Activated naive CD8-positive, alpha-beta T cell (primary cell): ENCODE measurements at regions not wholly inside any gene's neighbourhood (a gene's known extent, or its start where the extent isn't known, plus 50 kb on each side); places are given as distances from the start of the nearest gene placed in this dataset.

ENCODE experiments used
- H3K27ac Mint-ChIP-seq: one replicate; pipeline ENCODE4 v1.8.0; 2021; ENCODE audit warnings: mixed read lengths
- H3K27me3 Mint-ChIP-seq: one replicate; pipeline ENCODE4 v1.8.0; 2021; ENCODE audit warnings: mixed read lengths
- H3K36me3 Mint-ChIP-seq: one replicate; pipeline ENCODE4 v1.8.0; 2021; ENCODE audit warnings: mixed read lengths
- H3K4me1 Mint-ChIP-seq: one replicate; pipeline ENCODE4 v1.8.0; 2021; ENCODE audit warnings: low read depth, mixed read lengths
- H3K4me3 Mint-ChIP-seq: one replicate; pipeline ENCODE4 v1.8.0; 2021; ENCODE audit warnings: mild to moderate bottlenecking, mixed read lengths
- H3K9me3 Mint-ChIP-seq: one replicate; pipeline ENCODE4 v1.8.0; 2021; ENCODE audit warnings: low read depth, mixed read lengths

DNA sequence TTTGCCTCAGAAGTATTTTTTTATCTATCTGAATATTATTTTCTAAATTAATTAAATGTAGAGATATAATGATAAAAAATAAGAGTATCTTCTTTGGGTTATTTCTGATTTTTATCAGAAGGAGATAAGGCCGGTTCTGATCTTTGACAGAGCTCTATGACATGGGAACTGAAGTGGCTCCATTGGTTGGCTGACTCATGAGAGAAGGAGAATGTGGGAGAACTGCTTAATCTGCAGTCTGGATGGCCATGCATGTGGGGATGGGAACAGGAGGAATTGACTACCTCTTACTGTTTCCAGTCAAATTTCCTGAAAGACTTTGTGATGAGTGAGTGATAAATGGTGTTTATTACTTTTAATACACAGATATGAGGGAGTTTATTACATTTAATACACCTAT lies 155.8 kb upstream of the ATP2B1 start:
- Mint-ChIP-seq H3K4me3 (no peak overlapping the region), H3K4me1 (peaks cover 50% of the 10 kb centered on the region), H3K27me3 (no peaks in the 10 kb centered on the region), H3K27ac (peak overlapping the region; percentile 47), H3K9me3 (peaks cover 5% of the 10 kb centered on the region), H3K36me3 (peaks cover 8% of the 10 kb centered on the region)

DNA sequence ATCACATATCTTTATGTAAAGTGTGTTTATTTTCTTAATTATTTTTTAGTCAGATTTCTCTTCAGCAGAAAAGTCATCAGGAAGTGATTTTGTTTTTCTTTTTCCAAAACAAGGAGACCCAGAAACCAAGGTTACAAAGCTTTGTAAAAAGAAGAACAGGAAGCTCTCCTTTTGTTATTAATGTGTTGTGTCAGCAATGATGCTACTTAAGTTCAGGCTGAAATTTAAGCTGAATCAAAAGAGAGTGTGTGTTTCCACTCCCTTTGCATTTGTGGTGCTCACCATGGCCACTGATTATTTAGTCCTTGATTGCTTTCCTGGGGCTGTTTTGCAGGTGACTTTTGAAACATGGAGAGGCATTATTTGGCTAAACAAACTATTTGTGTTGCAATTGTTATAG lies 155.3 kb upstream of the ATP2B1 start:
- peak overlapping the region; percentile 71 for H3K4me3 Mint-ChIP-seq
- H3K27me3 Mint-ChIP-seq: no peaks in the 10 kb centered on the region
- peaks cover 55% of the 10 kb centered on the region for H3K4me1 Mint-ChIP-seq
- H3K36me3 Mint-ChIP-seq: peaks cover 8% of the 10 kb centered on the region
- H3K27ac Mint-ChIP-seq: peak overlapping the region; percentile 91
- H3K9me3 Mint-ChIP-seq: peaks cover 5% of the 10 kb centered on the region

DNA sequence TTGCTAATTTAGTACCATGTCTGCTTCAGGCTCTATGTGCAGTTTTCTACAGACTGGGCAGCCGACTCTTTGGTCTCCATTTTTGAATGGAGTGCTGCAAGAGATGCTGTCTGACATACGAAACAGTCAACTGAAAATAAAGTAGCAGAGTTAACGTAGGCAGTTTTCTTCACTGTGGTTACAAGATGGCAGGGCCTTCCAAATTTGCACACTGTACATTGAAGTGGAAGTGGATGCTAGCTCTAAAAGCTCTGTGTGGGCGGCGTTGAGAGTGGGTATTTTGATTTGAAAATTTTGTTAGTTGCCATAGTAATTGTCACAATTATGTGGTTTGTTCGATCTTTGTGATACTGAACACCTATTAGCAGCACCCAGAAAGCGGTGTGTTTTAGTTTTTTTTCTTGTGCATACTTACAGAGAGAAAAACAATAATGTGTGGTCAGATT lies 154.9 kb upstream of the ATP2B1 start:
- Mint-ChIP-seq H3K27ac (peak overlapping the region; percentile 91), H3K27me3 (no peaks in the 10 kb centered on the region), H3K36me3 (peaks cover 8% of the 10 kb centered on the region), H3K4me3 (peak overlapping the region; percentile 71), H3K9me3 (peaks cover 5% of the 10 kb centered on the region), H3K4me1 (peaks cover 57% of the 10 kb centered on the region)

DNA sequence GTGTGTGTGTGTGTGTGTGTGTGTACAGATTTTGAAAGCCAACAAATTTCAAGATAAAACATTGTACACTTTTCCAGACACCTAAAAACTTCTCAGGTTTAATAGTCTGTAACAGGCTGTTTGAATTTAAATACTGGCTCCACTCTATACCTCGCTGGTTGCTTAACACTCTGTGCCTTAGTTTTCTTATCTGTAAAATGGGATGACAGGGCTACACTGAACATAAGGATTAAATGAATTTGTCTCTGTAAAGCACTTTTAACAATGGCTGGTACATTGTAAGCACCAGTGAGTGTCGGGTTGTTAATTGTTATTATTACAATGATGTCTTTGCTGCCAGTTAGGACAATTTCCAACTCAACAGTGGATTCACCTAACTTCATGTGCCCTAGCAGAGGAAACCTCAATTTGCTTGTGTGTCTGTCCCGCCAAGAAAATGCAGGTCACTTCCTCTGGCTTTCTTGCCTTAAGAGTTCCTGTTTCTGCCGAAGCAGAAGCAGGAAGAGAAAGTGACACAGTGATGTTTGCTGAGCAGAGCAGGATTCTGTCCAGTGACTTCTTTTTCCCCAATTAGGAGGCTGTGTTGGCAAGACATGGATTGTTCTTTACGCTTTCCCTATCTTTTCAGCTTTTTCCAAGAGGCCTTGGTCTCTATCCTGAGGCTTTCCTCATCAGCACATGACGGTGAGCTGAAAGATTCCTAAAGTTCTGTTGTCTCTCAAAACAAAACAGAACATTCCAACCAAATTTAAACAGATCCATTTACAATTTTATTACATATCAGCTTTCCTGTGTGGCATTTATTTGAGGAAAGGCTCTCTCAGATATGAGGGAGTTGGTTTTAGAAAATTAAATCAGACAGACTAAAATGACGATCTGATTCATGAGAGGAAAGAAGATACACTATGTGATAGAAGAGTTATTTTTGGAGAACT lies 154.1 kb upstream of the ATP2B1 start:
- H3K4me1 Mint-ChIP-seq: peaks cover 63% of the 10 kb centered on the region

DNA sequence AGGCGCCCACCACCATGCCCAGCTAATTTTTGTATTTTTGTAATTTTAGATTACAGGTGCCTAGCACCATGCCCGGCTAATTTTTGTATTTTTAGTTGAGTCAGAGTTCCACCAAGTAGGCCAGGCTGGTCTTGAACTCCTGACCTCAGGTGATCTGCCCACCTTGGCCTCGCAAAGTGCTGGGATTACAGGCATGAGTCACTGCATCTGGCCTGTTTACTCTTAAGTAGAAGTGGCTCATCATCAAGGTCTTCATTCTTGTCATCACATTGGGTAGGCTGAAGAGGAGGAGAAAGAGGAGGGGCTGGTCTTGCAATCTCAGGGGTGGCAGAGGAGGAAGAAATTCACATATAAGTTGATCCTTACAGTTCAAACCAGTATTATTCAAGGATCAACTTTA lies 152.4 kb upstream of the ATP2B1 start:
- Mint-ChIP-seq H3K36me3 (peaks cover 8% of the 10 kb centered on the region), H3K4me1 (peaks cover 76% of the 10 kb centered on the region), H3K27ac (peak overlapping the region; percentile 25)

More for the DNA sequence above, 154.1 kb upstream of the ATP2B1 start:
- Mint-ChIP-seq H3K4me3 (peak overlapping the region; percentile 71), H3K27me3 (no peaks in the 10 kb centered on the region), H3K27ac (peak overlapping the region; percentile 91), H3K9me3 (peaks cover 5% of the 10 kb centered on the region), H3K36me3 (peaks cover 8% of the 10 kb centered on the region)

DNA sequence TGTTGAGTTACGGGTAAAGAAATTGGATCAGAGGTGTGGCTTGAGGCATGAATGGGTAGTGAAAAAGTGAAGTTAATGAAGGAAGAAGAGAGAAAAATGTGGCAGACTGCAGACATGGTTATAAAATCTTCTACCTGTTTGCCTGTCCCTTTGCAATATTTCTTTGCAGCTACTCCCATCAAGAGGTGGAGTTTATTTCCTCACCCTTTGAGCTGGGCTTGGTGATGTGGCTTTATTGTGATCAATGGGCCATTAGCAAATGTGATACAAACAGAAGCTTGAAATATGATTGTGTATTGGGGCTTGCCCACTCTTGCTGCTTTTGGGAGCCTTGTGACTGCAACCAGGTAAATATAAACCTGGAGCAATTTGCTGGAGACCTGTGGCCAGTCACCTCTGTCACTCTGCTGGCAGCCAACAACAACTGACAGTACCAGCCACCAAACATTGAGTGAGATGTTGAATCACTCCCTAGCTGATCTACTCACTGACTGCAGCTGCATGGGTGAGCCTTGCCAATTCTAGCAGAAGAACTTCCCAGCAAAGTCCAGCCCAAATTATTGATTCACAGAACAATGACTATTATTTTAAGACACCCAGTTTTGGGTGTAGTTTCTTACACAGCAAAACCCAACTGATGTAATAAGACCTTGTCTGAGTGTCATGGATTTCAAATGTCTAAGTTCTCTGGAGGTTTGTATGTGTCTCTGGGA lies 151.0 kb upstream of the ATP2B1 start:
- Mint-ChIP-seq H3K4me3 (no peak overlapping the region), H3K27ac (peak overlapping the region; percentile 17), H3K4me1 (peaks cover 84% of the 10 kb centered on the region), H3K36me3 (peaks cover 6% of the 10 kb centered on the region), H3K27me3 (no peaks in the 10 kb centered on the region), H3K9me3 (peaks cover 5% of the 10 kb centered on the region)

More for the DNA sequence above, 152.4 kb upstream of the ATP2B1 start:
- Mint-ChIP-seq H3K9me3 (peaks cover 5% of the 10 kb centered on the region), H3K4me3 (no peak overlapping the region), H3K27me3 (no peaks in the 10 kb centered on the region)

DNA sequence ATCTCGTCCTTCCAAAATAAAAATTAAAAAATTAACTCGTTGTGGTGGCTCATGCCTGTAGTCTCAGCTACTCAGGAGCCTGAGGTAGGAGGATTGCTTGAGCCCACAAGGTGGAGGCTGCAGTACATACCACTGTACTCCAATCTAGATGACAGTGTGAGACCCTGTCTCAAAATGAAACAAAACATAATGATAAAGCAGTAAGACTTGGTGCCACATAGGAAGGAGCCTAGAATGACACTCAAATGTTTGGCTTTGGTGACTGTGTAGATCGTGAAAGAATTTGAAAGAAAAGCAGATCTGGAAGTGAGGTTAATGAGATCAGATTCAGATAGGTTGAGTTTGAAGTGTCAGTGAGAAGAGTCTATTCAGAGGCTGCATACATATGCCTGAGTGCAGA lies 150.1 kb upstream of the ATP2B1 start:
- Mint-ChIP-seq H3K27ac (no peak overlapping the region), H3K4me3 (no peak overlapping the region), H3K27me3 (no peaks in the 10 kb centered on the region), H3K4me1 (peaks cover 76% of the 10 kb centered on the region), H3K9me3 (peaks cover 5% of the 10 kb centered on the region), H3K36me3 (peaks cover 4% of the 10 kb centered on the region)

DNA sequence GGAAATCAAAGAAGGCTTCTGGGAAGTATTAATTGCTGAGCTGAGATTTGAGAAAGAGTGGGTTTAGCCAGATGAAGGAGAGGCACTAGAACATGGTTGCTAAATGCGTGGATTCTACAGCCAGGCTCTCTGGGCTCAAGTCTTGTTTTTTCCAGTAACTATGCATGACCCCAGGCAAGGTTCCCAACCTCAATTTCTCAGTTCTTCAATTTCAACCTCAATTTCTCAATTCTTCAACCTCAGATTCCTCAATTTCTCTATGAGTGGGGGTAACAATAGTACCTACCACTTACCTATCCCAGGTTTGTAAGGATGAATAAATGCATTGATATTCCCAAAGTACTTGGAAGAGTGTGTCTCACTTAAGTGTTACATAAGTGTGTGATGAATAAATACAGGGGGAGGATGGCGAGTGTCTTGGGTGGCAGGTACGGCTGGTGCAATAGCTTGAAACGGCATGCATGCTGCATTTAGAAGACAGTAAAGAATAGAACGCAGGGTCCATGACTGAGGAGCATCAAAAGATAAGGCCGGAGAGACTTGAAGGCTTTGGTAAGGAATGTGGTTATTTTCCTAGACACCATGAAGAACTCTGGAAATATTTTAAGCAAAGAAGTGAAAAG lies 149.1 kb upstream of the ATP2B1 start:
- no peak overlapping the region for H3K4me3 Mint-ChIP-seq
- H3K27ac Mint-ChIP-seq: no peak overlapping the region
- no peaks in the 10 kb centered on the region for H3K27me3 Mint-ChIP-seq
- H3K36me3 Mint-ChIP-seq: peaks cover 4% of the 10 kb centered on the region
- H3K9me3 Mint-ChIP-seq: peaks cover 5% of the 10 kb centered on the region
- H3K4me1 Mint-ChIP-seq: peaks cover 67% of the 10 kb centered on the region

DNA sequence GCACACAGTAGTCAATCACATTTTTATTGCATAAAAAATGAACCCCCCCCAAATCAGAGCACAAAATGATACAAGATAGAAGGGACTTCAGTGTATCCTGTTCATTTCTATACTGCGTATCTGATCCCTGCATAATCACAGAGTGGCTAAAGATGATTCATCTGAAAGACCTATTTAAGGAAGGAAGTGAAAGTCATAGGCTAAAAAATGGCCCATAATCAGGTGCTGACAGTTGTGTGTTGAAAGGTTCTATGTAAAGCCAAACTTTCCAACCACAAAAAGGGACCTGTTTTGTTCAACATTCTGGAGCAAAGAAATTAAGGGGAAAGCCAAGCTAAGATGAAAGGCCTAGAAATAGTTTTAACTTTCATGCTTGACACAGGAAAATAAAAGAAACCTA lies 147.8 kb upstream of the ATP2B1 start:
- H3K27ac Mint-ChIP-seq: peak overlapping the region; percentile 59
- peaks cover 55% of the 10 kb centered on the region for H3K4me1 Mint-ChIP-seq
- no peak overlapping the region for H3K4me3 Mint-ChIP-seq

DNA sequence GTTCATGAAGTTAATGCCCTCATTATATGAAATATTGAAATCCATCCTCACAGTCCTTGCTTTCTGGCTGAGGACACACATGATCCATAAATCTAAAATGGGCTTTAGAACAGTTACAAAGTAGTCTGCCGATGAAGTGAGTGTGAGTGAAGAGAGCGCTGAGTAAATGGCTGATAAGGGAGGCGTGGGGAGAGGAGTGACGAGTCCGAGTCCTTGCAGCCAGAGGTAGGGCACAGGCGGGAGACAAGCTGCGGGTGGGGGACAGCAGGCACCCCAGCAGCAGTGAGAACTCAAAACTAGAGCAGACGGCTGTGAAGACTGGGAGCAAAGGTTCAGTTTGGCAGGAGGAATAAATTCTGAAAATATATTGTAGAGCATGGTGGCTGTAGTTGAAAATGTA lies 140.1 kb upstream of the ATP2B1 start:
- Mint-ChIP-seq H3K36me3 (peaks cover 3% of the 10 kb centered on the region), H3K9me3 (no peaks in the 10 kb centered on the region), H3K27me3 (no peaks in the 10 kb centered on the region), H3K4me3 (no peak overlapping the region), H3K4me1 (no peaks in the 10 kb centered on the region), H3K27ac (no peak overlapping the region)

More for the DNA sequence above, 147.8 kb upstream of the ATP2B1 start:
- Mint-ChIP-seq H3K9me3 (peaks cover 3% of the 10 kb centered on the region), H3K27me3 (no peaks in the 10 kb centered on the region), H3K36me3 (peaks cover 3% of the 10 kb centered on the region)

DNA sequence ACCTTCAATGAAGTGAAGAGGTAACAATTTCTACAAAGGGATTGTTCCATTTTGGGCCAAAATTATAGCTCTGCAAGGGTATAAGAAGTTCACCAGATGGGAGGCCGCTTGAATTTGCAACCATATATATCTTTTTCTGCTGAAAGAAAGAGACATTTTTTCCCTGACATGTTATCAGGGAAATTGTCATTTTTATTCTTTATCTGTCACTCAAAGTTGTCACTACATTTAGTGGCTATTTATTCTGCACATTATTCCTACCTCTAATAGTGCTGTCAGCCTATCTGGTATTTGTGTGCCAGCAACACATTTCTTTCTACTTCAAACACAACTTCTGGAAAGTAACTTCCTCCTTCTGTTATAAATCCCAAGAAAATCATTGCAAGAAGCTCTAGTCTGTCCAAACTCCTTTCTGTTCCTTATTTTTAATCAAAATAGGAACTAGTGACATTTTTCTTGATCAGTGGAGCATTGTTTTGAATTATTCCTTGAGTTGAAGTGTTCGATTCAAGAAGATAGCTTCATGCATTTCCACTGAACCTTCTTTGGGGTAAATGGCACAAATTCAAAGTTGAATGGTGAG lies 137.9 kb upstream of the ATP2B1 start:
- Mint-ChIP-seq H3K9me3 (no peaks in the 10 kb centered on the region), H3K27ac (no peak overlapping the region), H3K27me3 (no peaks in the 10 kb centered on the region), H3K36me3 (peaks cover 3% of the 10 kb centered on the region), H3K4me1 (no peaks in the 10 kb centered on the region), H3K4me3 (no peak overlapping the region)

DNA sequence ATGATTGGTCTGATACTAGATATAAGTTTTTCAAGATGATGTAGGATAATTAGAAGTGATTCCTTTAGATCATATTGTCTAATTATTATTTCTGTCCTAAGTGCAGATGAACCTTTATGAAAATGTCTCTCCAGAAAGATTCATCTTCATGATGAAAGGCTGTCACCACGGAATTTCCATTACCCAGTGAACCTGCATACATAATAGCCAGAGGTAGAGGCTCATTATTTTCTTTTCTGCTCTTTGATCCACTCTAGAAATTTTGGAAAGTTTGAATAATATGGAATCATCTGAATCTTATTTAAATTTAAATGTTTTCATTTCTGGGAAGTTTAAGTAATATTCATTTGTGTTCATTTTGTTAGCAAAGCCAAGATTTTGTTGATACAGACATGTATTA lies 137.1 kb upstream of the ATP2B1 start:
- Mint-ChIP-seq H3K4me3 (no peak overlapping the region), H3K36me3 (peaks cover 3% of the 10 kb centered on the region), H3K4me1 (no peaks in the 10 kb centered on the region), H3K27ac (no peak overlapping the region), H3K27me3 (no peaks in the 10 kb centered on the region), H3K9me3 (no peaks in the 10 kb centered on the region)

DNA sequence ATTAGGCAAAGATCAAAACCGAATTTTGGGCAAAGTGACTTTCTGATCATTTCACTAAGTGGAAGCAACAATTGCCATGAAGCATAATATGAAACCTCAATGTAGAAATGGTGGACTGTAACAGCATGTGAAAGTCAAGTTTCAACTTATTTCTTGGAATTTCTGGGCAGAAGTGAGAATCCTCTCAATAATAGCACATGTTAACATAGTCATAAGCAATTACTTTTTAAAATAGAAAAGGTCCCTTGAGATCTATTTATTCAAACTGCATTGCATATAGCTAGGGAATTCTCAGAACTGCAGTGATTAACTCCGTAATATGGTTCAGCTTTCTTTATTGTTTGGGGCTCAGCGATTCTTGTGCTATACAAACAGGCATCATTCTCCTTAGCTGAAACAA lies 136.7 kb upstream of the ATP2B1 start:
- Mint-ChIP-seq H3K4me1 (no peaks in the 10 kb centered on the region), H3K9me3 (no peaks in the 10 kb centered on the region), H3K36me3 (peaks cover 2% of the 10 kb centered on the region), H3K27ac (no peak overlapping the region), H3K27me3 (no peaks in the 10 kb centered on the region), H3K4me3 (no peak overlapping the region)

DNA sequence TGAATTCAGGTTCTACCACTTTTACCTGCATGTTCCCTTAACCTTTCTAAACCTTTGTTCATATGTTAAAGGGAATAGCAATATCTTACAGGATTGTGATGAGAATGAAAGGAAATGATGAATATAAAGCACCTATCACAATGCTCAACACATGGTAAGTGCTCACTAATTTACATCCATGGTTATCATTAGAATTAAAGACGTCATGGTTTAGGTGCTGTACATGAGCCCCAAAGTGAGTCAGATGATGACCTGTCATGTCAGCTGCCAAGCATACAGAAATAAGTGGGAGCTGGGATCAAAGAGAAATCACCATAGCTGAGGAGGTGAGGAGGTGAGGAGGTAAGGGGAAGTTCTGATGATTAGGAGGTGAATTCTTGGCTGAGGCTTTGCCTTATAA lies 135.9 kb upstream of the ATP2B1 start:
- H3K27ac Mint-ChIP-seq: no peak overlapping the region
- H3K36me3 Mint-ChIP-seq: no peaks in the 10 kb centered on the region
- H3K4me1 Mint-ChIP-seq: peaks cover 2% of the 10 kb centered on the region
- H3K27me3 Mint-ChIP-seq: no peaks in the 10 kb centered on the region
- H3K4me3 Mint-ChIP-seq: no peak overlapping the region
- no peaks in the 10 kb centered on the region for H3K9me3 Mint-ChIP-seq
